A673 (cell line): ENCODE measurements at regions not wholly inside any gene's neighbourhood (a gene's known extent, or its start where the extent isn't known, plus 50 kb on each side); places are given as distances from the start of the nearest gene placed in this dataset.

Experiments
- BruUV-seq: library from RNA; stranded (reverse); fragments of 400-500 nt; replicated peaks from 2 replicates; lab custom pipeline; 2021; lab: Mats Ljungman, UMichigan
- CTCF ChIA-PET: fragments of 300-600 bp; sonication (Branson Sonifier 250); formaldehyde crosslinking; loops from one replicate; lab custom pipeline; 2022; ENCODE audit warnings: antibody characterized with exemption; lab: Charles Lee
- POLR2A ChIA-PET: fragments of 300-600 bp; sonication (Branson Sonifier 250); formaldehyde crosslinking; loops from one replicate; lab custom pipeline; 2022; ENCODE audit warnings: antibody characterized with exemption; ENCODE audit not compliant: low non-redundant PET; lab: Charles Lee
- DNase-seq: peaks from one replicate; pipeline ENCODE4 v3.0.0-alpha.2; 2015; ENCODE audit warnings: low spot score
- H3K27ac ChIP-seq: fragments of 200-600 bp; sonication (generic); 2 replicates; pipeline ENCODE4 v1.5.1; 2016; ENCODE audit warnings: mixed run types, low read depth, mild to moderate bottlenecking, mixed read lengths, antibody characterized with exemption, low read length; ENCODE audit not compliant: poor library complexity, severe bottlenecking
- H3K27me3 ChIP-seq: fragments of 200-600 bp; sonication (generic); replicated peaks from 2 replicates; pipeline ENCODE4 v1.6.1; 2017; ENCODE audit warnings: mixed run types, low read depth, mild to moderate bottlenecking, mixed read lengths, antibody characterized with exemption, low read length; ENCODE audit not compliant: insufficient read depth, poor library complexity
- H3K36me3 ChIP-seq: fragments of 200-600 bp; sonication (generic); 2 replicates; pipeline ENCODE4 v1.6.1; 2016; ENCODE audit warnings: mixed run types, mild to moderate bottlenecking, mixed read lengths, antibody characterized with exemption, low read length; ENCODE audit not compliant: insufficient read depth, poor library complexity, severe bottlenecking
- H3K4me1 ChIP-seq: fragments of 200-600 bp; sonication (generic); 2 replicates; pipeline ENCODE4 v1.6.1; 2017; ENCODE audit warnings: mixed run types, mild to moderate bottlenecking, mixed read lengths, antibody characterized with exemption, low read length; ENCODE audit not compliant: insufficient read depth, poor library complexity, severe bottlenecking
- H3K4me3 ChIP-seq: fragments of 200-600 bp; sonication (generic); 2 replicates; pipeline ENCODE4 v1.5.1; 2016; ENCODE audit warnings: low read depth, mixed run types, mild to moderate bottlenecking, mixed read lengths, low read length; ENCODE audit not compliant: poor library complexity, severe bottlenecking
- H3K9me3 ChIP-seq: fragments of 200-600 bp; sonication (generic); 2 replicates; pipeline ENCODE4 v1.6.1; 2016; ENCODE audit warnings: mixed run types, low read depth, mild to moderate bottlenecking, mixed read lengths, antibody characterized with exemption, low read length; ENCODE audit not compliant: poor library complexity, severe bottlenecking
- CTCF ChIP-seq: fragments of 300-800, 200-600 bp; sonication (generic); conservative IDR thresholded peaks from 2 replicates; pipeline ENCODE4 v1.5.1; 2017; ENCODE audit warnings: low read depth, mild to moderate bottlenecking, antibody characterized with exemption, low read length, moderate library complexity, mixed read lengths
- EZH2 ChIP-seq: fragments of 200-600 bp; sonication (generic); IDR thresholded peaks from 2 replicates; pipeline ENCODE4 v1.6.1; 2017; ENCODE audit warnings: borderline replicate concordance, low read depth, mild to moderate bottlenecking, mixed read lengths, antibody characterized with exemption, low read length; ENCODE audit not compliant: poor library complexity, severe bottlenecking
- intact Hi-C: fragments of 100-400 bp; cut with micrococcal nuclease; formaldehyde crosslinking; loops from one replicate; pipeline ENCODE4 v1.10.0; 2022; ENCODE audit not compliant: unreplicated experiment

- no peak for DNase-seq
- Histone ChIP-seq H3K27me3 (no peaks in the 10 kb centered on the region), H3K4me3 (no peak overlapping the region), H3K4me1 (no peaks in the 10 kb centered on the region), H3K36me3 (no peaks in the 10 kb centered on the region), H3K9me3 (no peaks in the 10 kb centered on the region), H3K27ac (no peak overlapping the region)
- intact Hi-C loops = no loop called here
- POLR2A ChIA-PET = no interaction called here
- no peak for TF ChIP-seq CTCF
- TF ChIP-seq EZH2 = no peak
- CTCF ChIA-PET = no interaction called here
- no TSS peak for BruUV-seq
These were observed 322.6 kb downstream of the HHIPL2 start for GRCh38 chr1:222225316-222225691.

GRCh38 chr1:222224636-222225315 lies 323.1 kb downstream of the HHIPL2 start:
- ChIA-PET CTCF (no interaction called here), POLR2A (no interaction called here)
- no peak for TF ChIP-seq EZH2
- TF ChIP-seq CTCF = no peak
- Histone ChIP-seq H3K36me3 (no peaks in the 10 kb centered on the region), H3K27me3 (no peaks in the 10 kb centered on the region), H3K4me3 (no peak overlapping the region), H3K9me3 (no peaks in the 10 kb centered on the region), H3K27ac (no peak overlapping the region), H3K4me1 (no peaks in the 10 kb centered on the region)
- BruUV-seq = no TSS peak
- intact Hi-C loops = no loop called here
- no peak for DNase-seq

- Histone ChIP-seq H3K9me3 (no peaks in the 10 kb centered on the region), H3K4me3 (no peak overlapping the region), H3K4me1 (no peaks in the 10 kb centered on the region), H3K36me3 (no peaks in the 10 kb centered on the region), H3K27ac (no peak overlapping the region), H3K27me3 (no peaks in the 10 kb centered on the region)
- TF ChIP-seq EZH2 (no peak), CTCF (no peak)
- ChIA-PET POLR2A (no interaction called here), CTCF (no interaction called here)
- intact Hi-C loops = no loop called here
- no peak for DNase-seq
- BruUV-seq = no TSS peak
These were observed 323.7 kb downstream of the HHIPL2 start for GRCh38 chr1:222224156-222224555.
